ENCODE measurements at regions not wholly inside any gene's neighbourhood (a gene's known extent, or its start where the extent isn't known, plus 50 kb on each side); places are given as distances from the start of the nearest gene placed in this dataset.

- 64% methylated on average over 21 of the region's 21 CpGs for WGBS (ENCODE audit: missing lambda C conversion rate)
- Histone ChIP-seq H3K27ac (no peak overlapping the region), H3K4me3 (no peak overlapping the region), H3K4me2 (no peak overlapping the region), H3K4me1 (no peaks in the 10 kb centered on the region), H3K9me3 (no peaks in the 10 kb centered on the region)
- ATAC-seq, result no peak
- DNase-seq (ENCODE audit: low read depth in 1 of 2, low spot score in 1 of 2), result no peak
- CTCF ChIA-PET, result no interaction called here
- POLR2A ChIA-PET, result no interaction called here
- TF ChIP-seq MAFK (IDR thresholded peaks at IDR 0.05; ENCODE audit: partially characterized antibody), result no peak
- TF ChIP-seq ATOH8 (CRISPR knock-in tag; IDR thresholded peaks at IDR 0.05; ENCODE audit: low read depth), result no peak
- no peak for TF ChIP-seq NPAS2 (CRISPR knock-in tag; IDR thresholded peaks at IDR 0.05; ENCODE audit: borderline replicate concordance)
- TF ChIP-seq FOXS1 (CRISPR knock-in tag; IDR thresholded peaks at IDR 0.05), result no peak
- no peak for TF ChIP-seq EHMT2 (IDR thresholded peaks at IDR 0.05; ENCODE audit: low read depth)
- no peak for TF ChIP-seq HOXB5 (CRISPR knock-in tag; IDR thresholded peaks at IDR 0.05)
- TF ChIP-seq USF2 (IDR thresholded peaks at IDR 0.05), result no peak
- TF ChIP-seq PHF8 (IDR thresholded peaks at IDR 0.05; ENCODE audit: borderline replicate concordance, low read depth), result no peak
- TF ChIP-seq ZC3H11A (IDR thresholded peaks at IDR 0.05), result no peak
- no peak for TF ChIP-seq REST (IDR thresholded peaks at IDR 0.05)
- FAIRE-seq, result no peak
Observed at GRCh38 chr6:67888886-67889681, 746.0 kb upstream of the ADGRB3 start.

- ChIA-PET POLR2A (no interaction called here), CTCF (no interaction called here)
- no peak for TF ChIP-seq SMC3 (IDR thresholded peaks at IDR 0.05)
- TF ChIP-seq CBX8 (IDR thresholded peaks at IDR 0.05), result no peak
- TF ChIP-seq EHMT2 (IDR thresholded peaks at IDR 0.05; ENCODE audit: low read depth), result no peak
- TF ChIP-seq ZFP36 (IDR thresholded peaks at IDR 0.05; ENCODE audit: borderline replicate concordance, partially characterized antibody), result no peak
- TF ChIP-seq EHF (CRISPR knock-in tag; IDR thresholded peaks at IDR 0.05), result no peak
- H3K4me3 ChIP-seq, result no peak overlapping the region
- no peak overlapping the region for H3K4me2 ChIP-seq
- no peaks in the 10 kb centered on the region for H3K4me1 ChIP-seq
- ATAC-seq, result no peak
- no peak overlapping the region for H3K27ac ChIP-seq
- no peak for FAIRE-seq
- no peak for DNase-seq (ENCODE audit: low read depth in 1 of 2, low spot score in 1 of 2)
- 59% methylated on average over 9 of the region's 9 CpGs for WGBS (ENCODE audit: missing lambda C conversion rate)
- no peaks in the 10 kb centered on the region for H3K9me3 ChIP-seq
Observed at GRCh38 chr6:67888546-67888885, 746.6 kb upstream of the ADGRB3 start.

- POLR2A ChIA-PET, result no interaction called here
- DNase-seq (ENCODE audit: low read depth in 1 of 2, low spot score in 1 of 2), result no peak
- no peaks in the 10 kb centered on the region for H3K4me1 ChIP-seq
- H3K9me3 ChIP-seq, result no peaks in the 10 kb centered on the region
- H3K4me3 ChIP-seq, result no peak overlapping the region
- no peak overlapping the region for H3K27ac ChIP-seq
- WGBS (ENCODE audit: missing lambda C conversion rate), result 40% methylated on average over 15 of the region's 17 CpGs
- no peak for ATAC-seq
- H3K4me2 ChIP-seq, result no peak overlapping the region
- TF ChIP-seq CBX8 (IDR thresholded peaks at IDR 0.05), result no peak
- CTCF ChIA-PET, result no interaction called here
- no peak for FAIRE-seq
Observed at GRCh38 chr6:67887747-67888545, 747.1 kb upstream of the ADGRB3 start.

Data from A549 (cell line).